ENCODE measurements at regions not wholly inside any gene's neighbourhood (a gene's known extent, or its start where the extent isn't known, plus 50 kb on each side); places are given as distances from the start of the nearest gene placed in this dataset.

GRCh38 chr1:22223176-22223575 is 80.3 kb upstream of the WNT4 start:
- no peaks in the 10 kb centered on the region for H3K36me3 ChIP-seq (ENCODE audit: insufficient read depth, low read length)
- H3K4me1 ChIP-seq (ENCODE audit: insufficient read depth, low read length) = no peaks in the 10 kb centered on the region
- no peaks in the 10 kb centered on the region for H3K27me3 ChIP-seq (ENCODE audit: control insufficient read depth in 1 of 2, insufficient read depth in 2 of 2, low read length in 2 of 2)
- H3K4me3 ChIP-seq (ENCODE audit: low read depth in 1 of 2, low read length in 2 of 2) = no peak overlapping the region
- H3K27ac ChIP-seq (ENCODE audit: low read depth, low read length) = no peak overlapping the region
- H3K9ac ChIP-seq (ENCODE audit: low read length) = no peak overlapping the region
- no peaks in the 10 kb centered on the region for H3K9me3 ChIP-seq (ENCODE audit: low read length)

- Histone ChIP-seq H3K4me1 (ENCODE audit: insufficient read depth, low read length) (no peaks in the 10 kb centered on the region), H3K9me3 (ENCODE audit: low read length) (no peaks in the 10 kb centered on the region), H3K4me3 (ENCODE audit: low read depth in 1 of 2, low read length in 2 of 2) (no peak overlapping the region), H3K27me3 (ENCODE audit: control insufficient read depth in 1 of 2, insufficient read depth in 2 of 2, low read length in 2 of 2) (no peaks in the 10 kb centered on the region), H3K36me3 (ENCODE audit: insufficient read depth, low read length) (no peaks in the 10 kb centered on the region), H3K27ac (ENCODE audit: low read depth, low read length) (no peak overlapping the region), H3K9ac (ENCODE audit: low read length) (no peak overlapping the region)
Measured at GRCh38 chr1:22224091-22224490, 81.2 kb upstream of the WNT4 start.

GRCh38 chr1:22224631-22225030 is 81.7 kb upstream of the WNT4 start:
- Histone ChIP-seq H3K36me3 (ENCODE audit: insufficient read depth, low read length) (no peaks in the 10 kb centered on the region), H3K4me1 (ENCODE audit: insufficient read depth, low read length) (no peaks in the 10 kb centered on the region), H3K9ac (ENCODE audit: low read length) (no peak overlapping the region), H3K4me3 (ENCODE audit: low read depth in 1 of 2, low read length in 2 of 2) (no peak overlapping the region), H3K27ac (ENCODE audit: low read depth, low read length) (no peak overlapping the region), H3K9me3 (ENCODE audit: low read length) (no peaks in the 10 kb centered on the region), H3K27me3 (ENCODE audit: control insufficient read depth in 1 of 2, insufficient read depth in 2 of 2, low read length in 2 of 2) (no peaks in the 10 kb centered on the region)

GRCh38 chr1:22225858-22226589 is 83.1 kb upstream of the WNT4 start:
- Histone ChIP-seq H3K9ac (ENCODE audit: low read length) (no peak overlapping the region), H3K27me3 (ENCODE audit: control insufficient read depth in 1 of 2, insufficient read depth in 2 of 2, low read length in 2 of 2) (no peaks in the 10 kb centered on the region), H3K27ac (ENCODE audit: low read depth, low read length) (no peak overlapping the region), H3K4me3 (ENCODE audit: low read depth in 1 of 2, low read length in 2 of 2) (no peak overlapping the region), H3K9me3 (ENCODE audit: low read length) (no peaks in the 10 kb centered on the region), H3K4me1 (ENCODE audit: insufficient read depth, low read length) (no peaks in the 10 kb centered on the region), H3K36me3 (ENCODE audit: insufficient read depth, low read length) (no peaks in the 10 kb centered on the region)

GRCh38 chr1:22228074-22228473 is 85.2 kb upstream of the WNT4 start:
- Histone ChIP-seq H3K9ac (ENCODE audit: low read length) (no peak overlapping the region), H3K27ac (ENCODE audit: low read depth, low read length) (no peak overlapping the region), H3K27me3 (ENCODE audit: control insufficient read depth in 1 of 2, insufficient read depth in 2 of 2, low read length in 2 of 2) (no peaks in the 10 kb centered on the region), H3K4me1 (ENCODE audit: insufficient read depth, low read length) (no peaks in the 10 kb centered on the region), H3K9me3 (ENCODE audit: low read length) (no peaks in the 10 kb centered on the region), H3K4me3 (ENCODE audit: low read depth in 1 of 2, low read length in 2 of 2) (no peak overlapping the region), H3K36me3 (ENCODE audit: insufficient read depth, low read length) (no peaks in the 10 kb centered on the region)

GRCh38 chr1:22228505-22228911 is 85.6 kb upstream of the WNT4 start:
- H3K27ac ChIP-seq (ENCODE audit: low read depth, low read length) = no peak overlapping the region
- no peaks in the 10 kb centered on the region for H3K27me3 ChIP-seq (ENCODE audit: control insufficient read depth in 1 of 2, insufficient read depth in 2 of 2, low read length in 2 of 2)
- no peak overlapping the region for H3K4me3 ChIP-seq (ENCODE audit: low read depth in 1 of 2, low read length in 2 of 2)
- no peaks in the 10 kb centered on the region for H3K36me3 ChIP-seq (ENCODE audit: insufficient read depth, low read length)
- no peak overlapping the region for H3K9ac ChIP-seq (ENCODE audit: low read length)
- H3K9me3 ChIP-seq (ENCODE audit: low read length) = no peaks in the 10 kb centered on the region
- no peaks in the 10 kb centered on the region for H3K4me1 ChIP-seq (ENCODE audit: insufficient read depth, low read length)

GRCh38 chr1:22229379-22229778 is 86.5 kb upstream of the WNT4 start:
- no peak overlapping the region for H3K4me3 ChIP-seq (ENCODE audit: low read depth in 1 of 2, low read length in 2 of 2)
- H3K9ac ChIP-seq (ENCODE audit: low read length) = no peak overlapping the region
- no peak overlapping the region for H3K27ac ChIP-seq (ENCODE audit: low read depth, low read length)
- no peaks in the 10 kb centered on the region for H3K36me3 ChIP-seq (ENCODE audit: insufficient read depth, low read length)
- H3K4me1 ChIP-seq (ENCODE audit: insufficient read depth, low read length) = no peaks in the 10 kb centered on the region
- no peaks in the 10 kb centered on the region for H3K27me3 ChIP-seq (ENCODE audit: control insufficient read depth in 1 of 2, insufficient read depth in 2 of 2, low read length in 2 of 2)
- no peaks in the 10 kb centered on the region for H3K9me3 ChIP-seq (ENCODE audit: low read length)

GRCh38 chr1:22231068-22231593 is 88.2 kb upstream of the WNT4 start:
- no peak overlapping the region for H3K4me3 ChIP-seq (ENCODE audit: low read depth in 1 of 2, low read length in 2 of 2)
- H3K27me3 ChIP-seq (ENCODE audit: control insufficient read depth in 1 of 2, insufficient read depth in 2 of 2, low read length in 2 of 2) = peaks cover 0 to 1% of the 10 kb centered on the region in 2 donors
- H3K9me3 ChIP-seq (ENCODE audit: low read length) = no peaks in the 10 kb centered on the region
- H3K27ac ChIP-seq (ENCODE audit: low read depth, low read length) = no peak overlapping the region
- H3K36me3 ChIP-seq (ENCODE audit: insufficient read depth, low read length) = no peaks in the 10 kb centered on the region
- H3K4me1 ChIP-seq (ENCODE audit: insufficient read depth, low read length) = no peaks in the 10 kb centered on the region
- no peak overlapping the region for H3K9ac ChIP-seq (ENCODE audit: low read length)

- peaks cover 0 to 7% of the 10 kb centered on the region in 2 donors for H3K27me3 ChIP-seq (ENCODE audit: control insufficient read depth in 1 of 2, insufficient read depth in 2 of 2, low read length in 2 of 2)
- no peaks in the 10 kb centered on the region for H3K4me1 ChIP-seq (ENCODE audit: insufficient read depth, low read length)
- no peaks in the 10 kb centered on the region for H3K36me3 ChIP-seq (ENCODE audit: insufficient read depth, low read length)
- no peak overlapping the region for H3K27ac ChIP-seq (ENCODE audit: low read depth, low read length)
- H3K9me3 ChIP-seq (ENCODE audit: low read length) = no peaks in the 10 kb centered on the region
- no peak overlapping the region for H3K9ac ChIP-seq (ENCODE audit: low read length)
- H3K4me3 ChIP-seq (ENCODE audit: low read depth in 1 of 2, low read length in 2 of 2) = no peak overlapping the region
Measured at GRCh38 chr1:22231995-22232690, 89.2 kb upstream of the WNT4 start.

GRCh38 chr1:22233222-22233621 is 90.3 kb upstream of the WNT4 start:
- Histone ChIP-seq H3K4me1 (ENCODE audit: insufficient read depth, low read length) (no peaks in the 10 kb centered on the region), H3K4me3 (ENCODE audit: low read depth in 1 of 2, low read length in 2 of 2) (no peak overlapping the region), H3K9me3 (ENCODE audit: low read length) (no peaks in the 10 kb centered on the region), H3K36me3 (ENCODE audit: insufficient read depth, low read length) (no peaks in the 10 kb centered on the region), H3K27me3 (ENCODE audit: control insufficient read depth in 1 of 2, insufficient read depth in 2 of 2, low read length in 2 of 2) (peaks cover 0 to 7% of the 10 kb centered on the region in 2 donors), H3K27ac (ENCODE audit: low read depth, low read length) (no peak overlapping the region), H3K9ac (ENCODE audit: low read length) (no peak overlapping the region)

GRCh38 chr1:22234476-22235030 is 91.7 kb upstream of the WNT4 start:
- Histone ChIP-seq H3K27me3 (ENCODE audit: control insufficient read depth in 1 of 2, insufficient read depth in 2 of 2, low read length in 2 of 2) (peaks cover 0 to 7% of the 10 kb centered on the region in 2 donors), H3K4me3 (ENCODE audit: low read depth in 1 of 2, low read length in 2 of 2) (no peak overlapping the region), H3K9me3 (ENCODE audit: low read length) (no peaks in the 10 kb centered on the region), H3K36me3 (ENCODE audit: insufficient read depth, low read length) (no peaks in the 10 kb centered on the region), H3K4me1 (ENCODE audit: insufficient read depth, low read length) (no peaks in the 10 kb centered on the region), H3K9ac (ENCODE audit: low read length) (no peak overlapping the region), H3K27ac (ENCODE audit: low read depth, low read length) (no peak overlapping the region)

Data from muscle layer of colon (tissue), 2 donors.